ENCODE measurements at regions not wholly inside any gene's neighbourhood (a gene's known extent, or its start where the extent isn't known, plus 50 kb on each side); places are given as distances from the start of the nearest gene placed in this dataset.

DNA sequence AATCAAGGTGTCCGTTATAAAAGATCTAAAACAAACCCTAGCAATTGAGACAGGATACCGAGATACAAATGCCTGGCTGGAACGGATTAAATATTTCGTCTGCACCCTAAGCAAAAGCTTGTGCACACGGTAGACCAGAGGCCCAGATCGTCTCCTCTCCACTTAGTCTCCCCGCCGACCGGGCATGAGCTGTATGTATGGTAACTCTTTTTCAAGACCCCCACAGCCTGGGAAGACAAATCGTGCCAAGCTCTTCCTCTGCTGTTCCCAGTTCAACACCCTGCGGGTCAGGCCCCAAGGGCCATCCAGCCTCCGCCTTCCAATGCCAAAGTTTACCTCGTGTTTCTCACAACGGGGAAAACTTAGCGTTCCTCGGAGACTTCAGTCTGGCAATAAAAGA is 285.7 kb upstream of the GALNT17 start:
- no peak for TF ChIP-seq CTCF (IDR thresholded peaks at IDR 0.05; ENCODE audit: insufficient read depth, low read depth, low read length, missing control alignments)
- H3K4me3 ChIP-seq (ENCODE audit: low read depth, low read length): no peak overlapping the region
- no peak for DNase-seq (ENCODE audit: low read depth)

- no peak overlapping the region for H3K4me3 ChIP-seq (ENCODE audit: low read depth, low read length)
- TF ChIP-seq CTCF (IDR thresholded peaks at IDR 0.05; ENCODE audit: insufficient read depth, low read depth, low read length, missing control alignments): no peak
- DNase-seq (ENCODE audit: low read depth): no peak
Measured at GRCh38 chr7:70849580-70850235, 282.2 kb upstream of the GALNT17 start.

DNA sequence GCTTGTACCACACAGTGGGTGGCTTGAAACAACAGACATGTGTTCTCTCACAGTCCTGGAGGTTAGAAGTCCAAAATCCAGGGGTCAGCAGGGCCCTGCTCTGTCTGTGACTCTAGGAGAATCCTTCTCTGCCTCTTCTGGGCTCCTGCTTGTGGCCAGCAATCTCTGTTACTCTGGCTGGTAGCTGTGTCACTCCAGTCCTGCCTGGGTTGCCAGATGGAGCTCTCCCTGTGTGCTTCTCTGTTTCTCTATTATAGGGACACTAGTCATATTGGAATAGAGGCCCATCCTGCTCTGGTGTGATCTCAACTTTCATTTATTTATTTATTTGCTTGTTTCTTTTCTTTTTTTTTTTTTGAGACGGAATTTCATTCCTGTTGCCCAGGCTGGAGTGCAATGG is 276.6 kb upstream of the GALNT17 start:
- TF ChIP-seq CTCF (IDR thresholded peaks at IDR 0.05; ENCODE audit: insufficient read depth, low read depth, low read length, missing control alignments): no peak
- no peak for DNase-seq (ENCODE audit: low read depth)
- H3K4me3 ChIP-seq (ENCODE audit: low read depth, low read length): no peak overlapping the region

GRCh38 chr7:70856901-70857630 is 274.9 kb upstream of the GALNT17 start:
- H3K4me3 ChIP-seq (ENCODE audit: low read depth, low read length): no peak overlapping the region
- TF ChIP-seq CTCF (IDR thresholded peaks at IDR 0.05; ENCODE audit: insufficient read depth, low read depth, low read length, missing control alignments): peak; percentile 84
- peak; percentile 74 for DNase-seq (ENCODE audit: low read depth)

- H3K4me3 ChIP-seq (ENCODE audit: low read depth, low read length): no peak overlapping the region
- no peak for TF ChIP-seq CTCF (IDR thresholded peaks at IDR 0.05; ENCODE audit: insufficient read depth, low read depth, low read length, missing control alignments)
- no peak for DNase-seq (ENCODE audit: low read depth)
Measured at GRCh38 chr7:70857793-70858545, 274.0 kb upstream of the GALNT17 start.

DNA sequence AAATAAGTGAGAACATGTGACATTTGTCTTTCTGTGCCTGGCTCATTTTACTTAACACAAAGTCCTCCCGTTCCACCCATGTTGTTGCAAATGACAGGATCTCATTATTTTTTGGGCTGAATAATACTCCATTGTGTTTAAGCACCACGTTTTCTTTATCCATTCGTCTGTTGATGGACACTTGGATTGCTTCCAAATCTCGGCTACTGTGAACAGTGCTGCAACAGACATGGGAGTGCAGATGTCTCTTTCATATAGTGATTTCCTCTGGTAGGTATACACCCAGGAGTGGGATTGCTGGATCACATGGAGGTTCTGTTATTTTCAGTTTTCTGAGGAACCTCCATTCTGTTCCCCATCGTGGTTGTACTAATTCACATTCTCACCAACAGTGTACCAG is 264.4 kb upstream of the GALNT17 start:
- H3K4me3 ChIP-seq (ENCODE audit: low read depth, low read length): no peak overlapping the region
- DNase-seq (ENCODE audit: low read depth): no peak
- no peak for TF ChIP-seq CTCF (IDR thresholded peaks at IDR 0.05; ENCODE audit: insufficient read depth, low read depth, low read length, missing control alignments)
